Gastroesophageal sphincter (tissue), 4 donors: ENCODE measurements at regions not wholly inside any gene's neighbourhood (a gene's known extent, or its start where the extent isn't known, plus 50 kb on each side); places are given as distances from the start of the nearest gene placed in this dataset.

Source experiments
- ATAC-seq: fragments of 150-250 bp; one replicate; pipeline ENCODE4 v1.9.1; 2016; ENCODE audit warnings: mild to moderate bottlenecking, moderate library complexity
- H3K27ac ChIP-seq, 4 donors: fragments of 200-600 bp; sonication (generic) in 3 of 4; 1 replicate in 3 of 4; 2 replicates in 1 of 4; pipeline ENCODE4 v1.5.1; 2016 to 2019
- H3K27me3 ChIP-seq: fragments of 200-600 bp; sonication (generic); one replicate; pipeline ENCODE4 v1.5.1; 2019
- H3K36me3 ChIP-seq, 2 donors: fragments of 200-600 bp; sonication (generic); one replicate each; pipeline ENCODE4 v1.5.1; 2019; ENCODE audit warnings: control low read depth in 1 of 2
- H3K4me1 ChIP-seq, 3 donors: fragments of 200-600 bp; sonication (generic); 1 replicate in 2 of 3; 2 replicates in 1 of 3; pipeline ENCODE4 v1.5.1; 2016 to 2019; ENCODE audit warnings: control low read depth in 2 of 3
- H3K4me3 ChIP-seq, 2 donors: fragments of 200-600 bp; sonication (generic); one replicate each; pipeline ENCODE4 v1.5.1; 2019; ENCODE audit warnings: mild to moderate bottlenecking in 1 of 2, moderate library complexity in 1 of 2
- H3K9me3 ChIP-seq, 3 donors: fragments of 200-600 bp; sonication (generic); one replicate each; pipeline ENCODE4 v1.5.1; 2017 to 2019; ENCODE audit warnings: control low read depth in 2 of 3
- EP300 ChIP-seq: sonication (generic); formaldehyde crosslinking; IDR thresholded peaks from one replicate; pipeline ENCODE4 v1.6.1; 2017; ENCODE audit warnings: antibody characterized with exemption, mild to moderate bottlenecking
- POLR2A ChIP-seq, 2 donors: fragments of 450-650 bp; IDR thresholded peaks; one replicate each; pipeline ENCODE4 v1.6.1; 2017; ENCODE audit warnings: antibody characterized with exemption in 2 of 2, mild to moderate bottlenecking in 2 of 2, moderate library complexity in 1 of 2
- POLR2AphosphoS5 ChIP-seq: sonication (generic); formaldehyde crosslinking; IDR thresholded peaks from one replicate; pipeline ENCODE4 v1.6.1; 2017; ENCODE audit warnings: antibody characterized with exemption
- WGBS, 2 donors: methylation state at CpG; one replicate each; pipeline ENCODE4 v1.1.5; 2018; ENCODE audit warnings: low coverage in 1 of 2; 5-methylcytosine and 5-hydroxymethylcytosine counted together
- TF ChIP-seq, protein P1 (sequence below), 4 experiments: fragments of 200-600 bp in 2 of 4; fragments of 450-650 bp in 2 of 4; sonication (generic) in 1 of 4; IDR thresholded peaks; one replicate each; pipeline ENCODE4 v1.5.1; 2017 to 2019; ENCODE audit warnings: antibody characterized with exemption in 4 of 4, mild to moderate bottlenecking in 2 of 4, moderate library complexity in 2 of 4

- TF ChIP-seq POLR2AphosphoS5 = no peak
- no peak for TF ChIP-seq POLR2A (IDR thresholded peaks at IDR 0.05)
- TF ChIP-seq, protein P1, sequence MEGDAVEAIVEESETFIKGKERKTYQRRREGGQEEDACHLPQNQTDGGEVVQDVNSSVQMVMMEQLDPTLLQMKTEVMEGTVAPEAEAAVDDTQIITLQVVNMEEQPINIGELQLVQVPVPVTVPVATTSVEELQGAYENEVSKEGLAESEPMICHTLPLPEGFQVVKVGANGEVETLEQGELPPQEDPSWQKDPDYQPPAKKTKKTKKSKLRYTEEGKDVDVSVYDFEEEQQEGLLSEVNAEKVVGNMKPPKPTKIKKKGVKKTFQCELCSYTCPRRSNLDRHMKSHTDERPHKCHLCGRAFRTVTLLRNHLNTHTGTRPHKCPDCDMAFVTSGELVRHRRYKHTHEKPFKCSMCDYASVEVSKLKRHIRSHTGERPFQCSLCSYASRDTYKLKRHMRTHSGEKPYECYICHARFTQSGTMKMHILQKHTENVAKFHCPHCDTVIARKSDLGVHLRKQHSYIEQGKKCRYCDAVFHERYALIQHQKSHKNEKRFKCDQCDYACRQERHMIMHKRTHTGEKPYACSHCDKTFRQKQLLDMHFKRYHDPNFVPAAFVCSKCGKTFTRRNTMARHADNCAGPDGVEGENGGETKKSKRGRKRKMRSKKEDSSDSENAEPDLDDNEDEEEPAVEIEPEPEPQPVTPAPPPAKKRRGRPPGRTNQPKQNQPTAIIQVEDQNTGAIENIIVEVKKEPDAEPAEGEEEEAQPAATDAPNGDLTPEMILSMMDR (IDR thresholded peaks at IDR 0.05) = no peak
- TF ChIP-seq EP300 = no peak
- Histone ChIP-seq H3K4me1 (no peaks in the 10 kb centered on the region), H3K9me3 (peaks cover 0 to 13% (median 0%) of the 10 kb centered on the region in 3 donors), H3K27me3 (no peaks in the 10 kb centered on the region), H3K27ac (no peak overlapping the region), H3K4me3 (no peak overlapping the region), H3K36me3 (no peaks in the 10 kb centered on the region)
- ATAC-seq = no peak
- WGBS, 2 donors = 90 to 100% methylated on average over 1 of the region's 2 CpGs
Measured at GRCh38 chr6:14968056-14968637, 277.7 kb upstream of the JARID2 start.

GRCh38 chr6:14969126-14969525 is 276.7 kb upstream of the JARID2 start:
- no peaks in the 10 kb centered on the region for H3K36me3 ChIP-seq
- no peaks in the 10 kb centered on the region for H3K27me3 ChIP-seq
- ATAC-seq = no peak
- H3K4me1 ChIP-seq = no peaks in the 10 kb centered on the region
- TF ChIP-seq POLR2A (IDR thresholded peaks at IDR 0.05) = no peak
- no peak for TF ChIP-seq POLR2AphosphoS5
- TF ChIP-seq EP300 = no peak
- TF ChIP-seq, protein P1 (IDR thresholded peaks at IDR 0.05) = no peak
- no peak overlapping the region for H3K27ac ChIP-seq
- no peak overlapping the region for H3K4me3 ChIP-seq
- H3K9me3 ChIP-seq = peaks cover 0 to 13% (median 0%) of the 10 kb centered on the region in 3 donors

DNA sequence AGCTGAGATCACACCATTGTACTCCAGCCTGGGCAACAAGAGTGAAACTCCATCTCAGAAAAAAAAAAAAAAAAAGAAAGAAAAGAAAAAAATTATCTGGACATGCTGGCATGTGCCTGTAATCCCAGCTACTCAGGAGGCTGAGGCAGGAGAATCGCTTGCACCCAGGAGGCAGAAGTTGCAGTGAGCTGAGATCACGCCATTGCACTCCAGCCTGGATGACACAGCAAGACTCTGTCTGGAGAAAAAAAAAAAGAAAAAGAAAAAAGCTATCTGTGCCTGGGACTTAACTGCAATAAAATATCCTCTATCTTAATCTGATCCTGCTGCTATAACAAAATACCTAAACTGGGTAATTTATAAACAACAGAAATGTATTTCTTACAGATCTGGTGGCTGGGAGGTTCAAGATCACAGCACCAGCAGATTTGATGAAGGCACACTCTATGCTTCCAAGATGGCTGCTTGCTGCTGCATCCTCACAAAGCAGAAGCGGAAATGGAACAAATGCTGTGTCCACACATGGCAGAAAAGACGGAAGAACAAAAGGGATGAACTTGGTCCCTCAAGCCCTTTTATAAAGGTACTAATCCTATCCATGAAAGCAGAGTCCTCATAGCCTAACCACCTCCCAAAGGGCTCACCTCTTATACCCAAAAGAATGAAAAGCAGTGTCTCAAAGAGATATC is 273.3 kb upstream of the JARID2 start:
- Histone ChIP-seq H3K27ac (no peak overlapping the region), H3K4me1 (no peaks in the 10 kb centered on the region), H3K36me3 (no peaks in the 10 kb centered on the region), H3K27me3 (no peaks in the 10 kb centered on the region), H3K9me3 (peaks cover 0 to 13% (median 0%) of the 10 kb centered on the region in 3 donors), H3K4me3 (no peak overlapping the region)
- no peak for ATAC-seq
- 89 to 93% methylated on average over 2 to 4 of the region's 4 CpGs for WGBS, 2 donors
- no peak for TF ChIP-seq POLR2AphosphoS5
- TF ChIP-seq, protein P1 (IDR thresholded peaks at IDR 0.05) = no peak
- TF ChIP-seq POLR2A (IDR thresholded peaks at IDR 0.05) = no peak
- TF ChIP-seq EP300 = no peak

DNA sequence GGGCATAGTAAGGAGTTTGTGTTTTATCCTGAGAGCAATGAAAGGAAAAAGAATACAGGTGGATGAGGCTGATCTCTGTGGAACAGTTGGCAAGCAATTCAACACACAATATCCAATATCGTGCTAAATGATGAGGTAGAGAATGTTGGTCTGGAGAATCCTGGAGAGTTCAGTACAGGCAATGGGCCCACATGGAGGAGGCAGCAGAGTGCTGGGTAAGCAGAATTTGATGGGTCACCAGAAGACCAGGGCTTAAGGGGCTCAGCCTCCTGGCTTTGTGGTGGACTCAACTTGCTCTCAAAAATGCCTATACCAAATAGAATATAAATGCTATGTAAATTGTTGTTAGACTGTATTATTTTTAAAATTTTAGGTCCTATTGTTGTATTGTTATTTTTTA is 271.5 kb upstream of the JARID2 start:
- H3K4me3 ChIP-seq = no peak overlapping the region
- TF ChIP-seq POLR2A (IDR thresholded peaks at IDR 0.05) (no peak), POLR2AphosphoS5 (no peak)
- TF ChIP-seq, protein P1 (IDR thresholded peaks at IDR 0.05) = no peak
- H3K27ac ChIP-seq = no peak overlapping the region
- H3K36me3 ChIP-seq = no peaks in the 10 kb centered on the region
- no peak for ATAC-seq
- no peaks in the 10 kb centered on the region for H3K27me3 ChIP-seq
- peaks cover 0 to 6% (median 0%) of the 10 kb centered on the region in 3 donors for H3K9me3 ChIP-seq
- 88 to 100% methylated on average over 1 of the region's 1 CpG for WGBS, 2 donors
- no peaks in the 10 kb centered on the region for H3K4me1 ChIP-seq
